K562 (cell line): ENCODE measurements at regions not wholly inside any gene's neighbourhood (a gene's known extent, or its start where the extent isn't known, plus 50 kb on each side); places are given as distances from the start of the nearest gene placed in this dataset.
A peak's percentile ranks its signal among the peaks of the same experiment; 100 is the strongest.

Source experiments
- ARNT ChIP-seq, 2 experiments: fragments of 450-650 bp; IDR thresholded peaks; 2 replicates each; pipeline ENCODE4 v1.6.1; 2016; ENCODE audit warnings: mild to moderate bottlenecking in 1 of 2
- C11orf30 ChIP-seq: fragments of 450-650 bp; IDR thresholded peaks from 2 replicates; pipeline ENCODE4 v1.6.1; 2016; ENCODE audit warnings: low read depth, mild to moderate bottlenecking
- CTCFL ChIP-seq: IDR thresholded peaks from 2 replicates; pipeline ENCODE4 v1.6.1; 2011; ENCODE audit warnings: borderline replicate concordance, low read depth, mild to moderate bottlenecking, moderate library complexity, low read length; ENCODE audit not compliant: insufficient read depth, poor library complexity, severe bottlenecking
- DPF2 ChIP-seq: fragments of 450-650 bp; IDR thresholded peaks from 2 replicates; pipeline ENCODE4 v1.6.1; 2016
- EGR1 ChIP-seq: fragments of 450-650 bp; conservative IDR thresholded peaks from 2 replicates; pipeline ENCODE4 v1.6.1; 2017; ENCODE audit warnings: mild to moderate bottlenecking
- EP400 ChIP-seq: fragments of 450-650 bp; IDR thresholded peaks from 2 replicates; pipeline ENCODE4 v1.6.1; 2017; ENCODE audit warnings: antibody characterized with exemption, mild to moderate bottlenecking, moderate library complexity
- FOXP1 ChIP-seq: sonication (generic); formaldehyde crosslinking; IDR thresholded peaks from 2 replicates; pipeline ENCODE4 v1.8.0; 2022; ENCODE audit warnings: mild to moderate bottlenecking, missing genetic modification reagents
- GABPA ChIP-seq: fragments of 200-800 bp; sonication (Bioruptor generic); conservative IDR thresholded peaks from 2 replicates; pipeline ENCODE4 v1.6.1; 2016; ENCODE audit warnings: low read depth, missing genetic modification characterization, missing compliant biosample characterization
- GABPB2 ChIP-seq: fragments of 250-450 bp; sonication (Bioruptor Pico); conservative IDR thresholded peaks from 2 replicates; pipeline ENCODE4 v1.5.1; 2021; ENCODE audit warnings: mild to moderate bottlenecking
- HLTF ChIP-seq: fragments of 450-650 bp; IDR thresholded peaks from 2 replicates; pipeline ENCODE4 v1.6.1; 2016
- MTA2 ChIP-seq: fragments of 450-650 bp; IDR thresholded peaks from 2 replicates; pipeline ENCODE4 v1.6.1; 2016; ENCODE audit warnings: low read depth
- MYBL2 ChIP-seq, 2 experiments: fragments of 450-650 bp in 1 of 2; sonication (generic) in 1 of 2; formaldehyde crosslinking in 1 of 2; IDR thresholded peaks; 2 replicates each; pipeline versions ENCODE4 v1.6.1 to v1.8.1; 2017 to 2022; ENCODE audit warnings: borderline replicate concordance in 1 of 2, inconsistent platforms in 1 of 2, low read depth in 1 of 2, mild to moderate bottlenecking in 1 of 2, missing genetic modification reagents in 1 of 2, moderate library complexity in 1 of 2
- NFRKB ChIP-seq: fragments of 450-650 bp; IDR thresholded peaks from 2 replicates; pipeline ENCODE4 v1.6.1; 2016; ENCODE audit warnings: low read depth
- SETDB1 ChIP-seq: IDR thresholded peaks from one replicate; pipeline ENCODE4 v1.6.1; 2012; ENCODE audit warnings: low read length, control low read depth, inconsistent platforms
- SNIP1 ChIP-seq: fragments of 450-650 bp; IDR thresholded peaks from 2 replicates; pipeline ENCODE4 v1.7.1; 2017; ENCODE audit warnings: low read depth, mild to moderate bottlenecking
- SRSF1 ChIP-seq: fragments of 200-400 bp; formaldehyde crosslinking; IDR thresholded peaks from 2 replicates; pipeline ENCODE4 v1.6.1; 2017; ENCODE audit warnings: mild to moderate bottlenecking, low read depth, low read length, moderate library complexity
- TBL1XR1 ChIP-seq, 2 experiments: IDR thresholded peaks; 2 replicates each; pipeline ENCODE4 v1.6.1; 2012; ENCODE audit warnings: improper control_type of control experiment in 2 of 2, low read length in 2 of 2, mild to moderate bottlenecking in 1 of 2
- ZEB2 ChIP-seq: fragments of 450-650 bp; IDR thresholded peaks from 2 replicates; pipeline ENCODE4 v1.6.1; 2016
- ZNF146 ChIP-seq: IDR thresholded peaks from one replicate; pipeline ENCODE4 v1.6.1; 2018; ENCODE audit warnings: missing compliant biosample characterization; ENCODE audit not compliant: unreplicated experiment
- ZNF23 ChIP-seq: fragments of 250-450 bp; sonication (Bioruptor Pico); IDR thresholded peaks from 2 replicates; pipeline ENCODE4 v1.4.0; 2020; ENCODE audit warnings: mild to moderate bottlenecking
- ZNF318 ChIP-seq, 2 experiments: fragments of 450-650 bp; IDR thresholded peaks; 2 replicates each; pipeline ENCODE4 v1.6.1; 2016; ENCODE audit warnings: mild to moderate bottlenecking in 2 of 2, borderline replicate concordance in 1 of 2, low read depth in 1 of 2, moderate library complexity in 1 of 2
- ZNF589 ChIP-seq: fragments of 200-800 bp; sonication (Bioruptor generic); IDR thresholded peaks from 2 replicates; pipeline ENCODE4 v1.6.1; 2016; ENCODE audit warnings: low read depth, missing genetic modification characterization, missing compliant biosample characterization

GRCh38 chr6:146917182-146917581 is 287.0 kb upstream of the STXBP5 start (continued):
- 0 out of 2 replicates have a peak, but pooled peaks have one; percentile 16 for TF ChIP-seq ZNF589
- TF ChIP-seq NFRKB = no peak
- peak; percentile 43; the same call in 1 of the 2 replicates for TF ChIP-seq ZEB2
- TF ChIP-seq SETDB1 = no peak
- TF ChIP-seq FOXP1 (CRISPR knock-in tag) = no peak
- no peak for TF ChIP-seq SNIP1
- TF ChIP-seq ZNF146 = no peak
- no peak for TF ChIP-seq TBL1XR1 (IDR thresholded peaks at IDR 0.05; ENCODE audit: low read length in 2 of 2)
- TF ChIP-seq ZNF23 = no peak
- peak; percentile 76 for TF ChIP-seq DPF2
- no peak for TF ChIP-seq HLTF
- no peak for TF ChIP-seq MTA2
- 0 out of 2 replicates have a peak, but pooled peaks have one; percentile 8 for TF ChIP-seq EP400
- TF ChIP-seq GABPB2 (CRISPR knock-in tag) = no peak
- TF ChIP-seq C11orf30 = no peak
- no peak for TF ChIP-seq MYBL2 (IDR thresholded peaks at IDR 0.05; ENCODE audit: low read depth)
- no peak for TF ChIP-seq MYBL2 (CRISPR knock-in tag; IDR thresholded peaks at IDR 0.05; ENCODE audit: borderline replicate concordance)
- TF ChIP-seq EGR1 = no peak
- no peak for TF ChIP-seq ZNF318 (IDR thresholded peaks at IDR 0.05; ENCODE audit: borderline replicate concordance in 1 of 2, low read depth in 1 of 2)
- no peak for TF ChIP-seq SRSF1
- TF ChIP-seq CTCFL = no peak
- no peak for TF ChIP-seq GABPA (tag)
- TF ChIP-seq ARNT (IDR thresholded peaks at IDR 0.05) = 0 out of 4 replicates have a peak, but pooled peaks of 1 of the 2 experiments have one; percentile 52
